ENCODE measurements at regions not wholly inside any gene's neighbourhood (a gene's known extent, or its start where the extent isn't known, plus 50 kb on each side); places are given as distances from the start of the nearest gene placed in this dataset.

DNA sequence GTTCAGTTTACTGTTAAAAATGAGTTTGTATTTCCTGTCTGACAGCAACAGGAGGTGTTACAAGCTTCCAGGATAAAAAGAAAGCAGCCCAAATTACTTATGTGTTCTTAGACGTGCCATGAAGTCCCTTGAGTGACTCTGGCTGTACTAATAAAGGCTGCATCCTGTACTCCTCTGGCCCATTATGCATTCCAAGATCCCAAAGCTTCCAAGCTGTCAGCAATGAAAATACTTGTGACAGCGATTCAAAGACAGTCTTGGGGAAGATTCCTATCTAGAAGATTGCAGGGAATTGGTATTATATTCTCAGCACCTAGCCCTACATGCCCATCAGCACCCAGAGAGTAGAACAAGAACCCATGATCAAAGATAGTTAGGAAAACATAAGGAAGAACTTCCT lies 281.6 kb upstream of the TRPC7 start:
- ATAC-seq (ENCODE audit: low read depth) (no peak), DNase-seq (no peak)
- WGBS (ENCODE audit: insufficient coverage) = 36% methylated on average over 1 of the region's 2 CpGs
- Mint-ChIP-seq H3K27me3 (no peaks in the 10 kb centered on the region), H3K4me3 (no peak overlapping the region), H3K9me3 (ENCODE audit: insufficient read depth) (peaks cover 3% of the 10 kb centered on the region), H3K27ac (no peak overlapping the region), H3K4me1 (no peaks in the 10 kb centered on the region)
- no peaks in the 10 kb centered on the region for H3K4me1 ChIP-seq (ENCODE audit: control insufficient read depth in 2 of 2, insufficient read depth in 2 of 2, low read length in 2 of 2)
- TF ChIP-seq EZH2 (IDR thresholded peaks at IDR 0.05; ENCODE audit: borderline replicate concordance, insufficient read depth, low read depth, low read length, poor library complexity, severe bottlenecking) = no peak
- TF ChIP-seq, protein P1, sequence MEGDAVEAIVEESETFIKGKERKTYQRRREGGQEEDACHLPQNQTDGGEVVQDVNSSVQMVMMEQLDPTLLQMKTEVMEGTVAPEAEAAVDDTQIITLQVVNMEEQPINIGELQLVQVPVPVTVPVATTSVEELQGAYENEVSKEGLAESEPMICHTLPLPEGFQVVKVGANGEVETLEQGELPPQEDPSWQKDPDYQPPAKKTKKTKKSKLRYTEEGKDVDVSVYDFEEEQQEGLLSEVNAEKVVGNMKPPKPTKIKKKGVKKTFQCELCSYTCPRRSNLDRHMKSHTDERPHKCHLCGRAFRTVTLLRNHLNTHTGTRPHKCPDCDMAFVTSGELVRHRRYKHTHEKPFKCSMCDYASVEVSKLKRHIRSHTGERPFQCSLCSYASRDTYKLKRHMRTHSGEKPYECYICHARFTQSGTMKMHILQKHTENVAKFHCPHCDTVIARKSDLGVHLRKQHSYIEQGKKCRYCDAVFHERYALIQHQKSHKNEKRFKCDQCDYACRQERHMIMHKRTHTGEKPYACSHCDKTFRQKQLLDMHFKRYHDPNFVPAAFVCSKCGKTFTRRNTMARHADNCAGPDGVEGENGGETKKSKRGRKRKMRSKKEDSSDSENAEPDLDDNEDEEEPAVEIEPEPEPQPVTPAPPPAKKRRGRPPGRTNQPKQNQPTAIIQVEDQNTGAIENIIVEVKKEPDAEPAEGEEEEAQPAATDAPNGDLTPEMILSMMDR (IDR thresholded peaks at IDR 0.05) = no peak
- intact Hi-C loops (cut with micrococcal nuclease) = no loop called here
- no peak overlapping the region for H2AFZ ChIP-seq (ENCODE audit: insufficient read depth, low read depth, low read length, poor library complexity, severe bottlenecking)
- no peak overlapping the region for H3K4me3 ChIP-seq (ENCODE audit: control extremely low read depth in 1 of 5, extremely low read depth in 1 of 5, insufficient read depth in 1 of 5, low read depth in 2 of 5, low read length in 4 of 5)
- ChIA-PET CTCF (no interaction called here), POLR2A (no interaction called here)
- H3K36me3 ChIP-seq (replicated peaks in 1 of 2; ENCODE audit: control extremely low read depth in 1 of 2, control insufficient read depth in 1 of 2, extremely low read depth in 1 of 2, insufficient read depth in 2 of 2, low read length in 1 of 2) = no peaks in the 10 kb centered on the region
- H3K27me3 ChIP-seq (replicated peaks in 1 of 4; ENCODE audit: control extremely low read depth in 1 of 4, control insufficient read depth in 3 of 4, insufficient read depth in 4 of 4, low read length in 3 of 4) = no peaks in the 10 kb centered on the region
- peaks cover 0 to 1% (median 0%) of the 10 kb centered on the region in 3 donors for H3K9me3 ChIP-seq (ENCODE audit: control extremely low read depth in 1 of 3, control insufficient read depth in 2 of 3, insufficient read depth in 1 of 3, low read length in 2 of 3)
- H3K79me2 ChIP-seq (ENCODE audit: control insufficient read depth, insufficient read depth, low read length) = no peaks in the 10 kb centered on the region
- no peak overlapping the region for H3K27ac ChIP-seq (ENCODE audit: low read length in 2 of 2)
- H3K9ac ChIP-seq (ENCODE audit: low read length) = no peak overlapping the region
- no peaks in the 10 kb centered on the region for H4K20me1 ChIP-seq (ENCODE audit: control insufficient read depth, insufficient read depth, low read length, poor library complexity, severe bottlenecking)
- no peak overlapping the region for H3K4me2 ChIP-seq (replicated peaks; ENCODE audit: low read depth, low read length, poor library complexity, severe bottlenecking)

DNA sequence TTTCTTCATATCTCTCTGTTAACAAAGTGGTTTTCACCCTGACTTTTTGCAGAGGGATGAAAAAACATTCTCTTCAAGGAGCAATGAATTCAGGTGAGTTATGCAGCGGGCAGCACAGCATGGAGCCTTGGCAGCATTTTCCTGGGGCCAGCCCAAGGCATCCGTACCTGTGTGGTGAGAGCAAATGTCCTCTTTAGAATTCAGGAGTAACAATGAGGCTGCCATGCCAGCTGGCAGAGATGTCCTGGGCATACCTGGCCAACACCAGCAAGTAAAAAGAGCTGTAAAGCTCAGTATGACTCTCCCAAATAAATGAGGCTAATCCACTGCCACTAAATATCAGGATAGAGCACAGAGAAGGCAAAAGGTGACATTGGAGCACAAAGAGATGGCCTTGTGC lies 277.6 kb upstream of the TRPC7 start:
- TF ChIP-seq EZH2 (IDR thresholded peaks at IDR 0.05; ENCODE audit: borderline replicate concordance, insufficient read depth, low read depth, low read length, poor library complexity, severe bottlenecking) = no peak
- TF ChIP-seq, protein P1 (IDR thresholded peaks at IDR 0.05) = no peak
- ChIA-PET CTCF (no interaction called here), POLR2A (no interaction called here)
- no peaks in the 10 kb centered on the region for H3K9me3 Mint-ChIP-seq (ENCODE audit: insufficient read depth)
- H3K4me1 Mint-ChIP-seq = no peaks in the 10 kb centered on the region
- no peak for DNase-seq
- Histone ChIP-seq H3K4me2 (replicated peaks; ENCODE audit: low read depth, low read length, poor library complexity, severe bottlenecking) (no peak overlapping the region), H3K36me3 (replicated peaks in 1 of 2; ENCODE audit: control extremely low read depth in 1 of 2, control insufficient read depth in 1 of 2, extremely low read depth in 1 of 2, insufficient read depth in 2 of 2, low read length in 1 of 2) (no peaks in the 10 kb centered on the region), H3K27ac (ENCODE audit: low read length in 2 of 2) (no peak overlapping the region), H3K27me3 (replicated peaks in 1 of 4; ENCODE audit: control extremely low read depth in 1 of 4, control insufficient read depth in 3 of 4, insufficient read depth in 4 of 4, low read length in 3 of 4) (no peaks in the 10 kb centered on the region), H3K9me3 (ENCODE audit: control extremely low read depth in 1 of 3, control insufficient read depth in 2 of 3, insufficient read depth in 1 of 3, low read length in 2 of 3) (no peaks in the 10 kb centered on the region), H4K20me1 (ENCODE audit: control insufficient read depth, insufficient read depth, low read length, poor library complexity, severe bottlenecking) (no peaks in the 10 kb centered on the region), H2AFZ (ENCODE audit: insufficient read depth, low read depth, low read length, poor library complexity, severe bottlenecking) (no peak overlapping the region), H3K79me2 (ENCODE audit: control insufficient read depth, insufficient read depth, low read length) (no peaks in the 10 kb centered on the region), H3K4me3 (ENCODE audit: control extremely low read depth in 1 of 5, extremely low read depth in 1 of 5, insufficient read depth in 1 of 5, low read depth in 2 of 5, low read length in 4 of 5) (no peak overlapping the region), H3K4me1 (ENCODE audit: control insufficient read depth in 2 of 2, insufficient read depth in 2 of 2, low read length in 2 of 2) (no peaks in the 10 kb centered on the region), H3K9ac (ENCODE audit: low read length) (no peak overlapping the region)
- H3K4me3 Mint-ChIP-seq = no peak overlapping the region
- no peaks in the 10 kb centered on the region for H3K27me3 Mint-ChIP-seq
- intact Hi-C loops (cut with micrococcal nuclease) = no loop called here
- WGBS (ENCODE audit: insufficient coverage) = 74% methylated on average over 2 of the region's 2 CpGs
- H3K27ac Mint-ChIP-seq = no peak overlapping the region
- no peak for ATAC-seq (ENCODE audit: low read depth)
